GM18867 (cell line): ENCODE measurements at regions not wholly inside any gene's neighbourhood (a gene's known extent, or its start where the extent isn't known, plus 50 kb on each side); places are given as distances from the start of the nearest gene placed in this dataset.
"Not testable (repeated sequence)": the region's sequence is repeated elsewhere in the genome, so short reads cannot be mapped to it uniquely, and the experiment has no call there.

Source experiments
- ATAC-seq: cut with Tn5 transposase; IDR thresholded peaks from one replicate; pipeline ENCODE4 v1.9.1; 2021; ENCODE audit warnings: mild to moderate bottlenecking, moderate library complexity; ENCODE audit not compliant: unreplicated experiment

DNA sequence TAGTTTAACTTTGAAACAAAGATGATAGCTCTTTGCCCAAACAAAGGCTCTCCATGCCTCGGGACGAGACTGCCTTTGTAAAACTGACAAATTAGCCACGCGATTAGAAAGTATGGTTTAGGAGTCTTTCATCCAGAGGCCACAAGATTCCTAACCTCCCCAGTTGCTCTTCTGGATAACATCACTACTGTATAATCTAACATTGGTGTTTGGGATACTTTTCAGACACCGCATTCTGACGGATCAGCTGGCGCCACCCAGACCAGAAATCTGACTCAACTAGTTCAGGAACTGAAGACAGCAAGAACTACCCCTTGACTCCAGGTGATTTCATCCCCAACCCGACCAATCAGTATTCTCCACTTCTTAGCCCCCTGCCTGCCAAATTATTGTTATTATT, 98.1 kb upstream of the TEX13D start:
- no peak for ATAC-seq

DNA sequence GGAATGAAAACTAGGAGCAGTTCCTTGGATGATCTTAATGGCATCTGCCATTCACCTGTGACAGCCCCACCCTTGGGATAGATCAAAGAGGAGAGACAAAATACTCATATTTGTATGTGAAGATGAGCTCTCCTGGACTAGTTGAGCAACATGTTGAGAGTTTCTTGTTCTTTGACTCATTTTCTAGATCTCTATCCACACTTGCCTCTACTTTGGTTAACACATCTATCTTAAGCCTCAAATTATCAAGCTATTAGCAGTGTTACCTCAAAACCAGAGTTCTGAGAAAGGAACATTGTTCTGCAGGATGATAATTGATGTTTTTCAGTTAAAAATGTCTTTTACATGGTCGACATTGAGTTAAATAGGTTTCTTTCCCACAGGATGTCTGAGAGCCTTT, 94.2 kb upstream of the TEX13D start:
- no peak for ATAC-seq

- no peak for ATAC-seq
These were observed 93.1 kb upstream of the TEX13D start for GRCh38 chrX:124239324-124239723.

- peak; percentile 84 for ATAC-seq
These were observed 92.5 kb upstream of the TEX13D start for GRCh38 chrX:124239911-124240310.

DNA sequence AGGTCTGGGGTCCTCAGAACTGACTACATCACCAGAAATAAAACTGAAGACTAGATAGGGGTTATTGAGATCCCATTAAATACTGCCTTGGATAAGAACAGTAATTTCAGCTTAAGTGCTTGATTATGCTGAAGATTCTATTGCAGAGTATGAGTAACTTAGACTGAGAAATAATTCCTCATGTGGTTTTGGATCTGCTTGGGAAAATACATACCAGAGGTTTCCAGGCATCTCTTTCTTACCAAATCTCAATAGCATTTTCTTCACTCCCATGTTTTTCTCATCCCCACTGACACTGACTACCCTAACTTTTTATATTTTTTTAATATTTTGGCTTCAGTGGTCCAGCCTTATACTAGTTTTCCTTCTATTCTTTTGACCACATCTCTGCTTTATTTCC, 92.0 kb upstream of the TEX13D start:
- ATAC-seq: no peak

GRCh38 chrX:124242131-124242530, 90.3 kb upstream of the TEX13D start:
- no peak for ATAC-seq

DNA sequence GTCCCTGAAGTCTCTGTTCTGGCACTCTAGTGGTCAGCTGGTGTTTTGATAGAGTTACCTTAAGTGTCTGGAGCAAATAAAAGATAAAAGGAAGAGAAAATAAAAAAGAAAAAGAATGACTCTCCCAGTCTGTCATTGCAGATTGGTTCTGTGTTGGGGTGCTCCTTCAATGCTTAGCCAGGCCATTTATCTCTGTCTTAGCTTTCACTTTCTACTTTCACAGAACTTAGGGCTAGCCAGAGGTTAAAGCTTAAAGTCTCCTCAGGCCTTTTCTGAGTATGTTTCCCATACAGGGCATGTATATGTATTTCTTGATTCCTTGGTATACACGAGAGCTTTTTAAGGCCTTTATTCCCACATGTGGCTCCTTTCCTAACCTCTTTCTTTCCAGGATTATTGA, 83.1 kb upstream of the TEX13D start:
- no peak for ATAC-seq

DNA sequence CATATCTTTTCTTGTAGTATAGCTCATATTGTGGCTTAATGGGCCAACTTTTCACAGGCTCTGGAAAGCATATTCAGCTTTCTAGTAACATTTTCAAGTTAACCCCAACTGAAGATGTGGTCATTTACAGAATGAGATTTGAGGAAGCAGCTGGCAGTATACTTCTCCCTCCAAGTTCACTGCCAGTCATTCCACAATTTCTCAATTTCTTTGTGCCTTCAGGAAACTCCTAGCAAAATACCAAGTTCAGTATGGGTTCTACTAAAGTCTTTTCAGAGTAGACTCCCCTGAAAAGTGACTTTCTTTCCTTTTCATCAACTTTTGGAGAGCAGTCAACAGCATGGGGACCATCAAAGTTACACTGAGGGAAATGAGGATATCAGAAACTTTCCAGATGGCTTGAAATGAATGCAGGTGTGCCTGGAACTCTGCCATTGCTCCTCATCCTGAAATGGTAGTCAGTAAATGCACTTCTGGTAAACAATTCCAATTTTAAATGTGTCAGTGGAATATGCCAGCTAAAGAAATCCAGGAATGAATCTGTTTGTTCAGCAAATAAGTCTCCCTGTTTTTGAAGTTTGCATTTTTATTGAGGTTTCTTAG, 81.5 kb upstream of the TEX13D start:
- ATAC-seq: no peak

- no peak for ATAC-seq
These were observed 77.8 kb upstream of the TEX13D start for GRCh38 chrX:124254611-124255010.

GRCh38 chrX:124256216-124256615, 76.2 kb upstream of the TEX13D start:
- no peak for ATAC-seq

GRCh38 chrX:124256629-124257380, 75.7 kb upstream of the TEX13D start:
- no peak for ATAC-seq

GRCh38 chrX:124257924-124258702, 74.3 kb upstream of the TEX13D start:
- ATAC-seq: no peak

- no peak for ATAC-seq
These were observed 71.6 kb upstream of the TEX13D start for GRCh38 chrX:124260845-124261244.

DNA sequence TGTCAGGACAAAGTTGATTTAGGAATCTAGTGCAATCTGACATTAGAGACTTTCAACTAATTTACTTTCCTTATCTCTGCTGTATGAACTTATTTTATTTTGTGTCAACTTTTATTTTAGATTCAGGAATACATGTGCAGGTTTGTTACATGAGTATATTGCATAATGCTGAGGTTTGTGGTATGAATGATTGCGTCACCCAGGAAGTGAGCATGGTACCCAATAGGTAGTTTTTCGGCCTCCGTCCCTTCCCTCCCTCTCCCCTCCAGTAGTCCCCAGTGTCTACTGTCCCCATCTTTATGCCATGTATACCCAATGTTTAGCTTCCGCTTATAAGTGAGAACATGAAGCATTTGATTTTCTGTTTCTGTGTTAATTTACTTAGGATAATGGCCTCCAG, 68.7 kb upstream of the TEX13D start:
- ATAC-seq: no peak

DNA sequence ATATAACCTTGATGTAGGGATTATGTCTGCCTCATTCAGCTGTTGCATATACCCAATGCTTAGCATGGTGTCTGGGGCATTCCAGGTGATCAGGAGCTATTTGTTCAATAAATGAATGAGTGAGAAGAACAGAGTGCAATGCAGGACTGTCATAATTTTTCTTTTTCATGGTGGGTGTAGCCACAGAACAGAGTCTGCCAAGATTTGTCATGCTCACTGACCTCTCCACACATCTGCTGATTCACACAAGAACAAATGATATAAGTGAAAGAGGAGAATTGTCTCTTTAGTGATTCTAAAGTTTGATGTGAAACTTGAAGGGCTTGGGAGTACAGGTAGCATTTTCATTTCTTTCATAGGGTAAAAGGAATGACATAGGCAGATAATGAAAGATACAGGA, 64.4 kb upstream of the TEX13D start:
- ATAC-seq: no peak

- no peak for ATAC-seq
These were observed 62.6 kb upstream of the TEX13D start for GRCh38 chrX:124269881-124270280.

- not testable (repeated sequence) for ATAC-seq
These were observed 60.9 kb upstream of the TEX13D start for GRCh38 chrX:124271599-124271998.

DNA sequence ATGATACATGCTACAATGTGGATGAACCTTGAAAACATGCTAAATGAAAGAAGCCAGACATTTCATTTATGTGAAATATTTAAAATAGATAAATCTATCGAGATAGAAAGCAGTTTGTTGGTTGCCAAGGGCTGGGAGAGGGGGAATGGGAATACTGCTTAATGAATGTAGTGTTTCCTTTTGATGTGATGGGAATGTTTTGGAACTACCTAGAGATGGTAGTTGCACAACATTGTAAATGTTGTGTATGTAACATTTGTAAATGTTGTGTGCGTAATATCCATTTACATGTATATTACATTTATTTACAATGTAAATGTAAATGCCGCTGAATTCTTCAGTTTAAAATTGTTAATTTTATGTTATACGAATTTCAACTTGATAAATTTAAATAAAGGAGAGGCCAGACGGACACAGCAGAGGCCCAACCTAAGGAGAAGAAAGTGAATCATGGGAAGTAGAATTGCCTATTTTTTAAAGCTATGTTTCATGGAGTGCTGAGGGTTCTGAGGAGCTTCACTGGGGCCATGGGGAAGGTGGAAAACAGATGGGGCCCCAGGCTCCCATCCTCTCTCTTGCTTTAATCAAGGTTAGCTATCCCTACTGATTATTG, 60.0 kb upstream of the TEX13D start:
- no peak for ATAC-seq

DNA sequence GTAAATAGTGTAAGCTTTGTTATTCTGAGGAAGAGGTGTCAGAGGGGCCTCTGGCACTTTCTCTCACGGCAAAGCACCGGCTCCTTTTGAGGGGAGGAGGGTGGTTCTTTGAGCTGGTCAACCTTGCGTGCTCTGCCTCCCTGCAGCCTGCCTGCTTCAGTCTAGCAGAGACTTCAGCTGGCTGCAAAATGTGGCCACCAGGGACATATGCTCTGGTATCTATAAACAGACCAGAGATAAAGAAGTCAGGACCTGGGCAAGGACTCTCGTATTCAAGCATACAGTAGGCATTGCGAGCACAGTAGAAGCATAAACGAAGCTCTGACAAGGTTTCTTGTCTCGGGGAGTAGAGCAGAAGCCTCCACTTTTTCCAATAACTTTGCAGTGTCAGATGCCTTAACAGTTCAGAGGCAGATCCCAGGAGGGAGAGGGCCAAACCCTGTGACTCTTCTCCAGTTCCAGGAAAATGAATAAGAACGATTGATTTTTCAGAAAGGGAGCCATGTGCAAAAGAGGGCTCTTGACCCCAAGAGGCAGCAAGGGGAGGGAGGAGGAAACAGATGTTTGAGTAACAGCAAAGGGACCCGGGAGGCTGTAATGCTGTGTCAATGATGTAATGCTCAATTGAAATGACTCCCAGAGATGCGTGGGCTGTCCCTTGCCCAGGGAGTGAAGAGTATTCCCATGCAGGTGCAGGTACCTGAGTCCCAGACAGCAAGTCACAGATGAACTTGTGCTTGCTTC, 57.9 kb upstream of the TEX13D start:
- ATAC-seq: no peak

DNA sequence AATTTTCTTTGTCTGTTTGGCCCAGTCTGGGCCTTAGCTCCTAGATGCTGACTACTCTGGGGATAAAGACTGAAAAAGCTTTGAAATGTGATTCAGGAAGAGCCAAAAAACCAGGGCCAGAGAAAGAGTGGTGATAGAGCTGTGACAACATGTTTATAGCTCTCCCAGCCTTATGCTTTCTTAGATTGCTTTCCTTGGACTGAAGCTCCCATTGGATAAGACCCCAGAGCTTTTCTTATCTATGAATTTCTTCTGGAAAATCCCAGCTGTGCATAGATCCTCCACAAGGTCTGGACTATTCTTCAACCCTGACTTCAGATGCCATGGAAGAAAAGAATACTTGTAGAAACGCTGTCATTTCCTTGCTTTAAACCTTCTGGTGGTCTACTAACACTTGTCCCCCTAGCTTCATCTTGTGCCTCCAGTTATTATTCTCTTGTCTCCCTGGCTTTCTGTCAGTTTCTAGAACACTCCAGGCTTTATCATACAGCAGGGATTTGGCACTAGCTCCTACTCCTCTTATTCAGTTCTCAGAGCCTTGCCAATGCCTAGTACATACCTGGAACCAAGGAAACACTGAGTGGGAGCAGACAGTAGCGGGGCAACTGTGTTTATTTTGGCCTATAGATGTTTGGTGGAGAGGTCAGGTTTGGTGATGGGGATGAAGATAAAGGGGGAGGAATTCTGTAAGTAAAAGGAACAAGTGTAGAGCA, 57.1 kb upstream of the TEX13D start:
- no peak for ATAC-seq
